KMS-11 (cell line): ENCODE measurements at regions not wholly inside any gene's neighbourhood (a gene's known extent, or its start where the extent isn't known, plus 50 kb on each side); places are given as distances from the start of the nearest gene placed in this dataset.

Experiments
- H2AFZ ChIP-seq: fragments of 200-600 bp; sonication (generic); 2 replicates; pipeline ENCODE4 v1.6.1; 2016; ENCODE audit warnings: antibody characterized with exemption, mixed run types, low read depth
- H3K27ac ChIP-seq: fragments of 200-600 bp; sonication (generic); 2 replicates; pipeline ENCODE4 v1.6.1; 2016; ENCODE audit warnings: mild to moderate bottlenecking, mixed run types
- H3K27me3 ChIP-seq: fragments of 200-600 bp; sonication (generic); 2 replicates; pipeline ENCODE4 v1.6.1; 2017; ENCODE audit warnings: mild to moderate bottlenecking, low read depth, mixed run types, moderate library complexity; ENCODE audit not compliant: insufficient read depth
- H3K36me3 ChIP-seq: fragments of 200-600 bp; sonication (generic); 2 replicates; pipeline ENCODE4 v1.6.1; 2017; ENCODE audit warnings: mild to moderate bottlenecking, mixed run types; ENCODE audit not compliant: insufficient read depth
- H3K4me1 ChIP-seq: fragments of 200-600 bp; sonication (generic); 2 replicates; pipeline ENCODE4 v1.6.1; 2016; ENCODE audit warnings: mild to moderate bottlenecking, low read depth, mixed run types; ENCODE audit not compliant: poor library complexity, severe bottlenecking
- H3K4me2 ChIP-seq: fragments of 200-600 bp; sonication (generic); 2 replicates; pipeline ENCODE4 v1.7.0; 2016; ENCODE audit warnings: mild to moderate bottlenecking, mixed run types
- H3K4me3 ChIP-seq: fragments of 200-600 bp; sonication (generic); IDR thresholded peaks from 2 replicates; pipeline ENCODE4 v1.6.1; 2017; ENCODE audit warnings: low read depth, low read length, mixed read lengths; ENCODE audit not compliant: insufficient read depth
- H3K79me2 ChIP-seq: fragments of 200-600 bp; sonication (generic); 2 replicates; pipeline ENCODE4 v1.6.1; 2016; ENCODE audit warnings: low read depth, mixed run types; ENCODE audit not compliant: insufficient read depth
- H3K9ac ChIP-seq: fragments of 200-600 bp; sonication (generic); 2 replicates; pipeline ENCODE4 v1.6.1; 2016; ENCODE audit warnings: mild to moderate bottlenecking, mixed run types
- H4K20me1 ChIP-seq: fragments of 200-600 bp; sonication (generic); 2 replicates; pipeline ENCODE4 v1.6.1; 2016; ENCODE audit warnings: mild to moderate bottlenecking, mixed run types; ENCODE audit not compliant: insufficient read depth
- CTCF ChIP-seq: fragments of 200-600 bp; sonication (generic); conservative IDR thresholded peaks from 2 replicates; pipeline ENCODE4 v1.6.1; 2017; ENCODE audit warnings: low read depth, mild to moderate bottlenecking, antibody characterized with exemption, low read length, moderate library complexity, mixed read lengths

- no peaks in the 10 kb centered on the region for H3K27me3 ChIP-seq
- TF ChIP-seq CTCF, result no peak
- no peaks in the 10 kb centered on the region for H4K20me1 ChIP-seq
- H3K4me2 ChIP-seq, result no peak overlapping the region
- H3K27ac ChIP-seq, result no peak overlapping the region
- no peak overlapping the region for H3K4me3 ChIP-seq
- H3K9ac ChIP-seq, result no peak overlapping the region
- no peaks in the 10 kb centered on the region for H3K36me3 ChIP-seq
- H3K4me1 ChIP-seq, result no peaks in the 10 kb centered on the region
- H3K79me2 ChIP-seq, result no peaks in the 10 kb centered on the region
- no peak overlapping the region for H2AFZ ChIP-seq
Observed at GRCh38 chr12:127334912-127335644, 931.9 kb upstream of the TMEM132C start.

GRCh38 chr12:127336416-127336815 is 930.6 kb upstream of the TMEM132C start:
- H3K36me3 ChIP-seq, result no peaks in the 10 kb centered on the region
- no peak overlapping the region for H3K4me3 ChIP-seq
- no peak overlapping the region for H3K4me2 ChIP-seq
- no peaks in the 10 kb centered on the region for H3K79me2 ChIP-seq
- H2AFZ ChIP-seq, result no peak overlapping the region
- TF ChIP-seq CTCF, result no peak
- H3K4me1 ChIP-seq, result no peaks in the 10 kb centered on the region
- no peak overlapping the region for H3K27ac ChIP-seq
- no peak overlapping the region for H3K9ac ChIP-seq
- H3K27me3 ChIP-seq, result no peaks in the 10 kb centered on the region
- no peaks in the 10 kb centered on the region for H4K20me1 ChIP-seq

- no peaks in the 10 kb centered on the region for H3K79me2 ChIP-seq
- H2AFZ ChIP-seq, result no peak overlapping the region
- H3K27me3 ChIP-seq, result no peaks in the 10 kb centered on the region
- TF ChIP-seq CTCF, result no peak
- H3K4me2 ChIP-seq, result no peak overlapping the region
- no peaks in the 10 kb centered on the region for H3K4me1 ChIP-seq
- no peak overlapping the region for H3K4me3 ChIP-seq
- no peaks in the 10 kb centered on the region for H4K20me1 ChIP-seq
- H3K9ac ChIP-seq, result no peak overlapping the region
- no peak overlapping the region for H3K27ac ChIP-seq
- H3K36me3 ChIP-seq, result no peaks in the 10 kb centered on the region
Observed at GRCh38 chr12:127339065-127339464, 927.9 kb upstream of the TMEM132C start.

GRCh38 chr12:127340381-127340780 is 926.6 kb upstream of the TMEM132C start:
- no peaks in the 10 kb centered on the region for H3K4me1 ChIP-seq
- no peaks in the 10 kb centered on the region for H3K27me3 ChIP-seq
- H3K36me3 ChIP-seq, result no peaks in the 10 kb centered on the region
- no peak overlapping the region for H3K9ac ChIP-seq
- H2AFZ ChIP-seq, result no peak overlapping the region
- no peak for TF ChIP-seq CTCF
- H3K4me3 ChIP-seq, result no peak overlapping the region
- no peak overlapping the region for H3K27ac ChIP-seq
- no peaks in the 10 kb centered on the region for H3K79me2 ChIP-seq
- H4K20me1 ChIP-seq, result no peaks in the 10 kb centered on the region
- H3K4me2 ChIP-seq, result no peak overlapping the region
